AG09319 (cell line): ENCODE measurements at regions not wholly inside any gene's neighbourhood (a gene's known extent, or its start where the extent isn't known, plus 50 kb on each side); places are given as distances from the start of the nearest gene placed in this dataset.

Experiments
- DNase-seq: peaks from one replicate; pipeline ENCODE4 v3.0.0-alpha.2; 2010; ENCODE audit warnings: low read depth; ENCODE audit errors: extremely low read depth
- TF ChIP-seq, protein P1 (sequence below): IDR thresholded peaks from 2 replicates; pipeline ENCODE4 v1.5.1; 2011; ENCODE audit warnings: low read depth, mild to moderate bottlenecking, inconsistent platforms, low read length, moderate library complexity

DNA sequence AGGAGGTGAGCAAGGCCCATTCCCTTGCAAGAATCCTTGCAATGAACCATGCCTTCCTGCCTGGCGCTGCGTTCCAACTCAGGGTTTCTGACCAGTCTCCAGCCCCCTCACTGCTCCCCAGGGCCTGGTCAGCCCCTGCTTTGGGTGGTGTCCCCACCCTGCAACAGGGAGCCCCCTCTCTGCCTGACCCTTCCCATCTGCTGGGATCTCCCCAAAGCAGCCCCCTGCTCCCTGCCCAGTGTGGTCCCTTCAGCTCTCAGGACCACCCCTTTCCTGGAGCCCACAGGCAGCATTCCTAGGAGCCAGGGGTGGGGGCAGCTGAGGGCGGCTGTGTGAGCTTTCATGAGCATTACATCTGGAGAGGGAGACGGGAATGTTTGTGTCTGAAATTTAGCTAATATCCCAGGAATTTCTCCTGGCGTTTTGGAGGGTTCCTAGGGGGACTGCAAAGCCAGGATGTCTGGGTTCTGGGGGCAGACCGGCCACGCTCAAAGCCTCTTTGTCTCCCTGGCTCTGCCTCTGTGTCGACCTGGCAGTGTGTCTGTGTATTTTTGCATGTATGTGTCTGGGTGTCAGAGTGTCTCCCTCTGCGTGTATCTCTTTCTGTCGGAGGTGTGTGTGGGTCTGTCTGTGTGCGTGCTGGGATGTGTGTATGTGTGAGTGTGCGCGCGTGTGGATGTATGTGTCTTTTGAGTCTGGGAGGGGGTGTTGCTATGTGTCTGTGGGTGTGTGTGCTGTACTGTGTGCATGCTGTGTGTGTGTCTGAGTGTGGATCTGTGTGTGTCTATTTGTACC lies 300.5 kb upstream of the ZMIZ1 start:
- TF ChIP-seq, protein P1, sequence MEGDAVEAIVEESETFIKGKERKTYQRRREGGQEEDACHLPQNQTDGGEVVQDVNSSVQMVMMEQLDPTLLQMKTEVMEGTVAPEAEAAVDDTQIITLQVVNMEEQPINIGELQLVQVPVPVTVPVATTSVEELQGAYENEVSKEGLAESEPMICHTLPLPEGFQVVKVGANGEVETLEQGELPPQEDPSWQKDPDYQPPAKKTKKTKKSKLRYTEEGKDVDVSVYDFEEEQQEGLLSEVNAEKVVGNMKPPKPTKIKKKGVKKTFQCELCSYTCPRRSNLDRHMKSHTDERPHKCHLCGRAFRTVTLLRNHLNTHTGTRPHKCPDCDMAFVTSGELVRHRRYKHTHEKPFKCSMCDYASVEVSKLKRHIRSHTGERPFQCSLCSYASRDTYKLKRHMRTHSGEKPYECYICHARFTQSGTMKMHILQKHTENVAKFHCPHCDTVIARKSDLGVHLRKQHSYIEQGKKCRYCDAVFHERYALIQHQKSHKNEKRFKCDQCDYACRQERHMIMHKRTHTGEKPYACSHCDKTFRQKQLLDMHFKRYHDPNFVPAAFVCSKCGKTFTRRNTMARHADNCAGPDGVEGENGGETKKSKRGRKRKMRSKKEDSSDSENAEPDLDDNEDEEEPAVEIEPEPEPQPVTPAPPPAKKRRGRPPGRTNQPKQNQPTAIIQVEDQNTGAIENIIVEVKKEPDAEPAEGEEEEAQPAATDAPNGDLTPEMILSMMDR = no peak
- no peak for DNase-seq

GRCh38 chr10:78768876-78769275 lies 299.9 kb upstream of the ZMIZ1 start:
- no peak for DNase-seq
- TF ChIP-seq, protein P1 = no peak

GRCh38 chr10:78769526-78769925 lies 299.2 kb upstream of the ZMIZ1 start:
- TF ChIP-seq, protein P1 = no peak
- no peak for DNase-seq

- TF ChIP-seq, protein P1 = no peak
- DNase-seq = no peak
Measured at GRCh38 chr10:78770167-78771090, 298.3 kb upstream of the ZMIZ1 start.

- no peak for DNase-seq
- TF ChIP-seq, protein P1 = no peak
Measured at GRCh38 chr10:78771260-78771659, 297.5 kb upstream of the ZMIZ1 start.

- TF ChIP-seq, protein P1 = no peak
- DNase-seq = no peak
Measured at GRCh38 chr10:78771808-78772455, 296.8 kb upstream of the ZMIZ1 start.

DNA sequence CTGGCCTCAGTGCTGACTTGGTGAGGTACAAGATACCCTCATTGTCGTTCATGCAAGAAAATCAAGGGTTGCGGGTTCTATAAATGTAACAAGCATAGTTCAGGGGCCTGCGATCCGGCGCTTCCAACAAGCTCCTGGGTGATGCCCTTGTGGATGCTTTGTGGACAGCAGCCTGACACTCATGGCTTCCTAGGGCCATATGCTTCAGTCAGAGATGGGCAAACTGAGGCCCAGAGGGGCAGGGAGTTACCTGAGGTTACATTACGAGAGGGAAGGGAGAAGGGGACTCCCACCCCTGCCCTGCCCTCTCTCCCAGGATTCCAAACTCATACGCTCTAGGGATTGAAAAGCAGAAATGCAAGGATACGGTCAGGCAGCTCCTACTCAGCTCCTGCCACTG lies 296.3 kb upstream of the ZMIZ1 start:
- DNase-seq = no peak
- TF ChIP-seq, protein P1 = no peak
